Stimulated activated CD4-positive, alpha-beta T cell treated with anti-CD3 and anti-CD28 coated beads, Interleukin-2, amount 100 ng/mL, for 48 hours (primary cell): ENCODE measurements at regions not wholly inside any gene's neighbourhood (a gene's known extent, or its start where the extent isn't known, plus 50 kb on each side); places are given as distances from the start of the nearest gene placed in this dataset.
"Not testable (repeated sequence)": the region's sequence is repeated elsewhere in the genome, so short reads cannot be mapped to it uniquely, and the experiment has no call there.

ENCODE experiments used
- DNase-seq, 2 donors: peaks; one replicate each; pipeline ENCODE4 v3.0.0-alpha.2; 2020

GRCh38 chr2:118442996-118443553 lies 354.8 kb downstream of the INSIG2 start:
- no peak for DNase-seq

GRCh38 chr2:118442046-118442445 lies 353.8 kb downstream of the INSIG2 start:
- DNase-seq, result no peak

GRCh38 chr2:118440404-118441098 lies 352.3 kb downstream of the INSIG2 start:
- DNase-seq, result no peak

GRCh38 chr2:118437501-118437900 lies 349.2 kb downstream of the INSIG2 start:
- DNase-seq, result no peak

GRCh38 chr2:118431997-118432396 lies 343.7 kb downstream of the INSIG2 start:
- DNase-seq, result no peak

GRCh38 chr2:118431586-118431985 lies 343.3 kb downstream of the INSIG2 start:
- DNase-seq, result no peak

- no peak for DNase-seq
Observed at GRCh38 chr2:118431165-118431517, 342.9 kb downstream of the INSIG2 start.

GRCh38 chr2:118430510-118431164 lies 342.4 kb downstream of the INSIG2 start:
- DNase-seq, result no peak

GRCh38 chr2:118425191-118425590 lies 336.9 kb downstream of the INSIG2 start:
- no peak for DNase-seq

- no peak for DNase-seq
Observed at GRCh38 chr2:118423776-118424175, 335.5 kb downstream of the INSIG2 start.

- no peak for DNase-seq
Observed at GRCh38 chr2:118421648-118422047, 333.4 kb downstream of the INSIG2 start.

GRCh38 chr2:118417406-118418120 lies 329.3 kb downstream of the INSIG2 start:
- DNase-seq, result no peak

- DNase-seq, result not testable (repeated sequence)
Observed at GRCh38 chr2:118415186-118415585, 326.9 kb downstream of the INSIG2 start.

GRCh38 chr2:118403658-118404451 lies 315.6 kb downstream of the INSIG2 start:
- DNase-seq, result no peak

- DNase-seq, result no peak
Observed at GRCh38 chr2:118388771-118389170, 300.5 kb downstream of the INSIG2 start.

GRCh38 chr2:118387509-118387908 lies 299.2 kb downstream of the INSIG2 start:
- DNase-seq, result no peak

- no peak for DNase-seq
Observed at GRCh38 chr2:118386641-118387302, 298.5 kb downstream of the INSIG2 start.

- no peak for DNase-seq
Observed at GRCh38 chr2:118380915-118381653, 292.8 kb downstream of the INSIG2 start.

- no peak for DNase-seq
Observed at GRCh38 chr2:118375907-118376485, 287.7 kb downstream of the INSIG2 start.

- DNase-seq, result no peak
Observed at GRCh38 chr2:118374974-118375755, 286.9 kb downstream of the INSIG2 start.
